ENCODE measurements at regions not wholly inside any gene's neighbourhood (a gene's known extent, or its start where the extent isn't known, plus 50 kb on each side); places are given as distances from the start of the nearest gene placed in this dataset.

DNA sequence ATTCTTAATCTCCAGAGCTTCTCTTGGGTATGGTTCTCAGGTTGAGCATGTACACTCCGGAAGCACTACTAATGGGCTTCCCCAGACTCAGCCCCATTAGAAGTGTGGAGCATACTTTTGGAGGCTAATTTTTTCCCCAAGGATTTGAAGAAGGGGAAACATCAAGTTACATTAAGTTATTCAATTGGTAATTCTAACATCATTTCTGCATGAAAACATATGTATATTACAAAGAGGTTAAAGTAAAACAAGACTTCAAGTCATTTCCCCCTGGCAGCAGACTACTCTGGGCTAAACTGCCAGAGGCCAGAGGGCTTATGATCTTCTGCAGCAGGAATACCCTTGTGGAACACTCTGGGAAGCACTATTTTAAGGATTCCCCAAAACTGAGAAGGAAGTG is 227.7 kb upstream of the STK17B start:
- TF ChIP-seq STAT1 (IDR thresholded peaks at IDR 0.05; ENCODE audit: unreplicated experiment) (no peak), CTCF (conservative IDR thresholded peaks at IDR 0.05; ENCODE audit: low read depth in 2 of 2) (no peak), EZH2 (IDR thresholded peaks at IDR 0.05; ENCODE audit: low read depth, unreplicated experiment) (no peak), EZH2phosphoT487 (IDR thresholded peaks at IDR 0.05; ENCODE audit: unreplicated experiment) (no peak), POLR2AphosphoS5 (IDR thresholded peaks at IDR 0.05; ENCODE audit: low read depth) (no peak), CREB1 (CRISPR knock-in tag; IDR thresholded peaks at IDR 0.05; ENCODE audit: low read depth) (no peak), JUNB (IDR thresholded peaks at IDR 0.05; ENCODE audit: unreplicated experiment) (no peak), ZNF114 (CRISPR knock-in tag; IDR thresholded peaks at IDR 0.05) (no peak), ETS1 (IDR thresholded peaks at IDR 0.05) (no peak), ZNF331 (CRISPR knock-in tag; IDR thresholded peaks at IDR 0.05; ENCODE audit: low read depth) (no peak), NANOG (IDR thresholded peaks at IDR 0.05; ENCODE audit: borderline replicate concordance) (no peak), ZNF462 (CRISPR knock-in tag; IDR thresholded peaks at IDR 0.05) (no peak)
- TF ChIP-seq, protein P1, sequence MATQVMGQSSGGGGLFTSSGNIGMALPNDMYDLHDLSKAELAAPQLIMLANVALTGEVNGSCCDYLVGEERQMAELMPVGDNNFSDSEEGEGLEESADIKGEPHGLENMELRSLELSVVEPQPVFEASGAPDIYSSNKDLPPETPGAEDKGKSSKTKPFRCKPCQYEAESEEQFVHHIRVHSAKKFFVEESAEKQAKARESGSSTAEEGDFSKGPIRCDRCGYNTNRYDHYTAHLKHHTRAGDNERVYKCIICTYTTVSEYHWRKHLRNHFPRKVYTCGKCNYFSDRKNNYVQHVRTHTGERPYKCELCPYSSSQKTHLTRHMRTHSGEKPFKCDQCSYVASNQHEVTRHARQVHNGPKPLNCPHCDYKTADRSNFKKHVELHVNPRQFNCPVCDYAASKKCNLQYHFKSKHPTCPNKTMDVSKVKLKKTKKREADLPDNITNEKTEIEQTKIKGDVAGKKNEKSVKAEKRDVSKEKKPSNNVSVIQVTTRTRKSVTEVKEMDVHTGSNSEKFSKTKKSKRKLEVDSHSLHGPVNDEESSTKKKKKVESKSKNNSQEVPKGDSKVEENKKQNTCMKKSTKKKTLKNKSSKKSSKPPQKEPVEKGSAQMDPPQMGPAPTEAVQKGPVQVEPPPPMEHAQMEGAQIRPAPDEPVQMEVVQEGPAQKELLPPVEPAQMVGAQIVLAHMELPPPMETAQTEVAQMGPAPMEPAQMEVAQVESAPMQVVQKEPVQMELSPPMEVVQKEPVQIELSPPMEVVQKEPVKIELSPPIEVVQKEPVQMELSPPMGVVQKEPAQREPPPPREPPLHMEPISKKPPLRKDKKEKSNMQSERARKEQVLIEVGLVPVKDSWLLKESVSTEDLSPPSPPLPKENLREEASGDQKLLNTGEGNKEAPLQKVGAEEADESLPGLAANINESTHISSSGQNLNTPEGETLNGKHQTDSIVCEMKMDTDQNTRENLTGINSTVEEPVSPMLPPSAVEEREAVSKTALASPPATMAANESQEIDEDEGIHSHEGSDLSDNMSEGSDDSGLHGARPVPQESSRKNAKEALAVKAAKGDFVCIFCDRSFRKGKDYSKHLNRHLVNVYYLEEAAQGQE (IDR thresholded peaks at IDR 0.05; ENCODE audit: unreplicated experiment) = no peak

Measured in GM23338 (cell line).